ENCODE measurements at regions not wholly inside any gene's neighbourhood (a gene's known extent, or its start where the extent isn't known, plus 50 kb on each side); places are given as distances from the start of the nearest gene placed in this dataset.

- in situ Hi-C loops (cut with MboI; ENCODE audit: low sequenced_read_pairs, unreplicated experiment): loop anchor here (25.0 kb wide), 1 partner anchor 778 kb away; no protein-coding TSS in a partner anchor
- TF ChIP-seq CTCF (IDR thresholded peaks at IDR 0.05; ENCODE audit: borderline replicate concordance, control extremely low read depth, extremely low read depth, insufficient read depth, missing control alignments): no peak
- no peak for DNase-seq (ENCODE audit: low spot score)
Observed at GRCh38 chr4:115865736-115866135, 752.3 kb upstream of the NDST4 start.

- in situ Hi-C loops (cut with MboI; ENCODE audit: low sequenced_read_pairs, unreplicated experiment): loop anchor here (25.0 kb wide), 1 partner anchor 765 kb away; no protein-coding TSS in a partner anchor
- TF ChIP-seq CTCF (IDR thresholded peaks at IDR 0.05; ENCODE audit: borderline replicate concordance, control extremely low read depth, extremely low read depth, insufficient read depth, missing control alignments): no peak
- no peak for DNase-seq (ENCODE audit: low spot score)
Observed at GRCh38 chr4:115852767-115853091, 739.3 kb upstream of the NDST4 start.

GRCh38 chr4:115851918-115852766, 738.7 kb upstream of the NDST4 start:
- DNase-seq (ENCODE audit: low spot score): peak; percentile 12
- in situ Hi-C loops (cut with MboI; ENCODE audit: low sequenced_read_pairs, unreplicated experiment): loop anchor here (25.0 kb wide), 1 partner anchor 765 kb away; no protein-coding TSS in a partner anchor
- TF ChIP-seq CTCF (IDR thresholded peaks at IDR 0.05; ENCODE audit: borderline replicate concordance, control extremely low read depth, extremely low read depth, insufficient read depth, missing control alignments): peak; percentile 59

- DNase-seq (ENCODE audit: low spot score): no peak
- in situ Hi-C loops (cut with MboI; ENCODE audit: low sequenced_read_pairs, unreplicated experiment): loop anchor here (25.0 kb wide), 1 partner anchor 764 kb away; no protein-coding TSS in a partner anchor
- no peak for TF ChIP-seq CTCF (IDR thresholded peaks at IDR 0.05; ENCODE audit: borderline replicate concordance, control extremely low read depth, extremely low read depth, insufficient read depth, missing control alignments)
Observed at GRCh38 chr4:115850799-115851509, 737.5 kb upstream of the NDST4 start.

- in situ Hi-C loops (cut with MboI; ENCODE audit: low sequenced_read_pairs, unreplicated experiment): no loop called here
- no peak for DNase-seq (ENCODE audit: low spot score)
- TF ChIP-seq CTCF (IDR thresholded peaks at IDR 0.05; ENCODE audit: borderline replicate concordance, control extremely low read depth, extremely low read depth, insufficient read depth, missing control alignments): no peak
Observed at GRCh38 chr4:115844180-115844579, 730.8 kb upstream of the NDST4 start.

GRCh38 chr4:115841871-115842270, 728.5 kb upstream of the NDST4 start:
- in situ Hi-C loops (cut with MboI; ENCODE audit: low sequenced_read_pairs, unreplicated experiment): no loop called here
- DNase-seq (ENCODE audit: low spot score): no peak
- TF ChIP-seq CTCF (IDR thresholded peaks at IDR 0.05; ENCODE audit: borderline replicate concordance, control extremely low read depth, extremely low read depth, insufficient read depth, missing control alignments): no peak
